SW480 (cell line): ENCODE measurements at regions not wholly inside any gene's neighbourhood (a gene's known extent, or its start where the extent isn't known, plus 50 kb on each side); places are given as distances from the start of the nearest gene placed in this dataset.

ENCODE experiments used
- DNase-seq: peaks from one replicate; pipeline ENCODE4 v3.0.0-alpha.2; 2016; ENCODE audit warnings: low spot score

- DNase-seq: no peak
Measured at GRCh38 chr10:117865945-117866344, 180.8 kb downstream of the RAB11FIP2 start.

GRCh38 chr10:117868151-117868550, 178.6 kb downstream of the RAB11FIP2 start:
- DNase-seq: no peak

GRCh38 chr10:117875793-117876192, 170.9 kb downstream of the RAB11FIP2 start:
- DNase-seq: no peak

- DNase-seq: no peak
Measured at GRCh38 chr10:117876210-117876609, 170.5 kb downstream of the RAB11FIP2 start.

GRCh38 chr10:117878626-117879025, 168.1 kb downstream of the RAB11FIP2 start:
- no peak for DNase-seq

GRCh38 chr10:117884093-117884492, 162.6 kb downstream of the RAB11FIP2 start:
- no peak for DNase-seq

- no peak for DNase-seq
Measured at GRCh38 chr10:117884592-117884991, 162.1 kb downstream of the RAB11FIP2 start.

- no peak for DNase-seq
Measured at GRCh38 chr10:117885206-117885829, 161.4 kb downstream of the RAB11FIP2 start.

- no peak for DNase-seq
Measured at GRCh38 chr10:117886766-117887165, 160.0 kb downstream of the RAB11FIP2 start.

- DNase-seq: no peak
Measured at GRCh38 chr10:117889664-117890063, 157.1 kb downstream of the RAB11FIP2 start.

GRCh38 chr10:117892681-117893220, 154.0 kb downstream of the RAB11FIP2 start:
- DNase-seq: no peak

GRCh38 chr10:117894339-117894738, 152.4 kb downstream of the RAB11FIP2 start:
- no peak for DNase-seq

- DNase-seq: no peak
Measured at GRCh38 chr10:117896517-117896916, 150.2 kb downstream of the RAB11FIP2 start.

GRCh38 chr10:117899181-117899683, 147.5 kb downstream of the RAB11FIP2 start:
- DNase-seq: no peak

GRCh38 chr10:117900280-117900679, 146.5 kb downstream of the RAB11FIP2 start:
- DNase-seq: no peak

- no peak for DNase-seq
Measured at GRCh38 chr10:117903854-117904253, 142.9 kb downstream of the RAB11FIP2 start.

- DNase-seq: no peak
Measured at GRCh38 chr10:117905404-117905803, 141.3 kb downstream of the RAB11FIP2 start.

- no peak for DNase-seq
Measured at GRCh38 chr10:117911684-117912083, 135.1 kb downstream of the RAB11FIP2 start.

- DNase-seq: no peak
Measured at GRCh38 chr10:117914334-117914733, 132.4 kb downstream of the RAB11FIP2 start.

- DNase-seq: no peak
Measured at GRCh38 chr10:117920956-117921355, 125.8 kb downstream of the RAB11FIP2 start.

GRCh38 chr10:117921421-117921820, 125.3 kb downstream of the RAB11FIP2 start:
- no peak for DNase-seq

GRCh38 chr10:117924820-117925219, 121.9 kb downstream of the RAB11FIP2 start:
- no peak for DNase-seq

GRCh38 chr10:117925369-117925768, 121.4 kb downstream of the RAB11FIP2 start:
- DNase-seq: no peak

GRCh38 chr10:117926491-117926890, 120.2 kb downstream of the RAB11FIP2 start:
- no peak for DNase-seq
